GM19239 (cell line): ENCODE measurements at regions not wholly inside any gene's neighbourhood (a gene's known extent, or its start where the extent isn't known, plus 50 kb on each side); places are given as distances from the start of the nearest gene placed in this dataset.

ENCODE experiments used
- DNase-seq: peaks from one replicate; pipeline ENCODE4 v3.0.0; 2011; ENCODE audit warnings: low spot score; ENCODE audit not compliant: insufficient read length
- FAIRE-seq: peaks from 2 replicates; lab custom pipeline; 2011; peaks lifted over from hg19 to GRCh38; lab: Jason Lieb, UNC

DNA sequence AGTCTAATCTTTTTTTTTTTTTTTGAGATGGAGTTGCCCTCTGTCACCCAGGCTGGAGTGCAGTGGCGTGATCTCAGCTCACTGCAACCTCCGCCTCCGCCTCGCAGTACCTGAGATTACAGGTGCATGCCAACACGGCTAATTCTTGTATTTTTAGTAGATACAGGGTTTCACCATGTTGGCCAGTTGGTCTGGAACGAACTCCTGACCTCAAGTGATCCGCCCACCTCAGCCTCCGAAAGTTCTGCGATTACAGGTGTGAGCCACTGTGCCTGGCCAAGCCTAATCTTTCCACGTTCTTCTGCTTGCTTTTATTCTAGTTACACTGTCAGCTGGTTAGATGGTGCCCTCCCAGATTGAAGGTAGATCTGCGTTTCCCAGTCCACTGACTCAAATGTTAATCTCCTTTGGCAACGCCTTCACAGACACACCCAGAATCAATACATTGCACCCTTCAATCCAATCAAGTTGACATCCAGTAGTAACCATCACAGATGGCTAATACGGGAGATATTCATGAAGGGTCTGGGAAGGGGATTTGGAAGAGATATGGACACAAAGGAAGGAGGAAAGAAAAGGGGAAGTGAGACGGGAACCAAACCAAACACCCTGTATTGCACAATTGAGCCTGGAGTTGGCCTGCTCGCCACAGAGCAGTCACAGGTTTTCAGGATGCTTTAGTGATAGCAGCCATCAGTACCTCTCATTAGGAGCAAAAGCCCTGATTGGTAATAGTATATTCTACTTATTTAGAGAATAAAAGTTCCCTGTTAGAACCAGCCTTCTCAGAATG, 229.8 kb downstream of the PIK3C3 start:
- DNase-seq (no peak), FAIRE-seq (no peak)

GRCh38 chr18:42185486-42185885, 230.5 kb downstream of the PIK3C3 start:
- FAIRE-seq (peak; percentile 31), DNase-seq (no peak)

GRCh38 chr18:42187611-42188380, 232.8 kb downstream of the PIK3C3 start:
- no peak for FAIRE-seq
- no peak for DNase-seq

- no peak for FAIRE-seq
- DNase-seq = no peak
These were observed 235.6 kb downstream of the PIK3C3 start for GRCh38 chr18:42190643-42191042.

GRCh38 chr18:42192251-42193248, 237.5 kb downstream of the PIK3C3 start:
- no peak for FAIRE-seq

DNA sequence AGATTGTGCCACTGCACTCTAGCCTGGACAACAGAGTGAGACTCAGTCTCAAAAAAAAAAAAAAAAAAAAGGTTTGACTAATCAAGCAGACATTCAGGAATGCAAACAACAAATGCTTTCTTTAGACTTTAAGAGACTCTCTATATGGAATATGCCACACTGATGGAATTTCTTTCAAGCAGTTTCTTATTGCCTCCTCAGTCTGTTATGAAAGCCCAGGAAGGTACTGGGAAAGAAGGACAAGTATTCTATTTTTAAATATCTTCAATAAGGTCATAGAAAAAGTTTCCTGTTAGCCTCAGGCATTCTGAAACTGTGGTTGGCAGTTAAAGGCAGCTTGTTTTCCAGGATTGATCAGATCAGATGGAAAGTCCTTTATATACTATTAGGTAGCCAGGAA, 241.6 kb downstream of the PIK3C3 start:
- no peak for FAIRE-seq

More at GRCh38 chr18:42192251-42193248, 237.5 kb downstream of the PIK3C3 start:
- no peak for DNase-seq

DNA sequence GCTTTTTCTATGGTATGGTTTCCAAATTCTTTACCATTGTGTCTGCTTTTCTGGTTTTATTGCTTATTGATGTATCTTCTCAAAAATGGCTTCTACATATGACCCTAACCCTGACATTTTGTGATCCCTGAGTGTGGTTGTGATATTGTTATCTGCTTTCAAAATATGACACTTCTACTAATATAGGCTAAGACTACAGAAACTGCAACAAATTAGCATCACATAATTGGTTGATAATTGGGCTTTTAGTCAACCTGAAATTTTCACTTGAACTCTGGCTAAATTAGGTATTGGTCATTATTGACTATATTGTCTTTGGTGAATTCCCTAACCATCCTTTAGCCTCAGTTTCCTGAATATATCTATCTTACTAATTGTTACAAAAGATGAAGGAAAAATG, 246.1 kb downstream of the PIK3C3 start:
- FAIRE-seq = no peak
- no peak for DNase-seq

More for the DNA sequence above, 241.6 kb downstream of the PIK3C3 start:
- no peak for DNase-seq

GRCh38 chr18:42211201-42211600, 256.2 kb downstream of the PIK3C3 start:
- no peak for FAIRE-seq
- no peak for DNase-seq

DNA sequence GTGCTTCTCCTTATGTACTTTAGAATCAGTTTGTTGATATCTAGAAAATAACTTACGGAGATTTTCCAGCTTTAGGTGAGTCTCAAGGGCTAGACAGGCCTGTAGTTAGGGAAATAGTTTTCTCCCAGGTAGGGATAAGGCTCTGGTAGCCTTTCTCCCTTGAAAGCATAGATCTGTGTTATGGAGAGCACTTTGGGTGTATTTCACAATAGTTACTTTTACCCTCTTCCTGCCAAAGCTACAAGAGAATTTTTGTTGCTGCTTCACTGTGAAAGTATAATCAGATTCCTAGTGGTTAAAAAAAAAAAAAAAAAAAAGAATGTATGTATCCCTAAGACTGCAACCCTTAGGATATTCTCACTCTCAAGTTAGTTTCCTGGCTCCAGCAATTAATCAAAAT, 267.5 kb downstream of the PIK3C3 start:
- DNase-seq = no peak
- FAIRE-seq = no peak

- no peak for FAIRE-seq
- no peak for DNase-seq
These were observed 273.5 kb downstream of the PIK3C3 start for GRCh38 chr18:42228581-42228980.

DNA sequence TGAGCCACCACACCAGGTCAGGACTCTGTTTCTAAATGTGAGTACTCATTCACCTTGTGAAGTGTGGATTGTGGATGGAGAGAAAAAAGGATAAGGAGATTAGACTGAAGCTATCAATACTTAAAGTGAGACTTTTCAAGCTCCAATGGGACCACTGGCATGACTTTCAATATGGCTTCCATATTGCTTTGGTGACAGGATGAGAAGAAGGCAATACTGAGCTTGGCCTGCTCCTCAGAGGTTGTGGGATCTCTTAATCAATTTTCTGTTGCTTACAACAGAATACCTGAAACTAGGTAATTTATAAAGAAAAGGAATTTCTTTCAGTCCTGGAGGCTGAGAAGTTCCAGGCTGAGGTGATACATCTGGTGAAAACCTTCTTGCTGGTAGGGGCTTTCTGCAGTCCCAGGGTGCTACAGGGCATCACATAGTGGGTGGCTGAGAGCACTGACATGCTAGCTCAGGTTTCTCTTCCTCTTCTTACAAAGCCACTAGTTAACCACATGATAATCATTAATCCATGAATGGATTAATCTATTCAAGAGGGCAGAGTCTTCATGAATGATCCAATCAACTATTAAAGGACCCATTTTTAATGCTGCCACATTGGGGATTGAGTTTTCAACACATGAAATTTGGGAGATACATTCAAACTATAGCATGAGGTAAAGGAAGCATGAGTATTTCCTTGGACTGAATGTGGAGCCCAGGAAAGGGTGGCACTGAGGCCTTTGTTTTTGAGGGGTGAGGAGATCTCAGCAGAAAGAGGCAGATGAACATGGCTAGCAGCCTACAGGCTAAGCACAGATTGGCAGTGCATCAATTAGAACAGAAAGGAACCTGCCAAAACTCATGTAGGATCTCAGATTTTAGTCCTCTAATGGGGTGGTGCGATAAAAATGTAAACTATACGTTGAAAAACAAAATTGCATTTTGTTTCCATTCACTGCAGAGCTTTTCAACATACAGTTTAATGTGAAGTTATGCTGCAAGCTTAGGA, 274.5 kb downstream of the PIK3C3 start:
- DNase-seq (peak; percentile 2), FAIRE-seq (peak; percentile 54)

DNA sequence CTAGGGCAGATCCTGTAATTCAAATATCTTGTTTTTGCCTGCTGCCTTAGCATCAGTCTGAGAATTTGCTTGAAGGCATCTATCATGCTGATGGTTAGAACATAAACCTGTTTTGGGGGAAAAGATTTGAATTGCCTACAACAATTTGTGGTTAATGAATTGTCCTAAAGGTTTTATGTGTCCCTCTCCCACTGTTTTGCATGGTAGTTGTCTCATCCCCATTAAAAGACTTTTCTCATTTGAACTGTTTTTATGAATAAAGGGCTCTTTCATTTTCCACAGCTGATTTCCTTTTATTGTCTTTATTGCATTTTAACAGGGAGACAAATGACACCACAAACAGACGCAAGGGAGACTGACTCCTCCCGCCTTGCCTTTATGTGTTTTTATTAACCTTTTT, 275.6 kb downstream of the PIK3C3 start:
- DNase-seq = no peak
- no peak for FAIRE-seq

DNA sequence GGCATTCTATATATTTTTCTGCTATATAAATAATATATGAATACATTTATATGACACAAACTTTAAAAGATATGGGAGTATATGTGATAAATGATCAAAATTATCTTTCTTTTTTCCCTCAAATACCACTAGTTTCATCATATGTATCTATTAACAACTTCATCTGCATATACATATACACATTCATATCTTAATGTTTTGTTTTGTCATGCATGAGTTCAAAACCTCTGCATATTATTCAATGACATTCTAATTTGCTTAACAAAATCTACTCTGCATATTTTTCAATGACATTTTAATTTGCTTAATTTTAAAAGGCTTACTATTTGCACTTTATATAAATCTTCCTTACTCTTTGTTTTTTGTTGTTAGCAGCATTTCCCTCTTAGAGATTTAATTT, 276.2 kb downstream of the PIK3C3 start:
- FAIRE-seq (no peak), DNase-seq (no peak)

GRCh38 chr18:42231796-42232195, 276.8 kb downstream of the PIK3C3 start:
- DNase-seq (no peak), FAIRE-seq (peak; percentile 61)

- DNase-seq (no peak), FAIRE-seq (no peak)
These were observed 278.9 kb downstream of the PIK3C3 start for GRCh38 chr18:42233908-42234307.

GRCh38 chr18:42242758-42243157, 287.7 kb downstream of the PIK3C3 start:
- FAIRE-seq (no peak), DNase-seq (no peak)

DNA sequence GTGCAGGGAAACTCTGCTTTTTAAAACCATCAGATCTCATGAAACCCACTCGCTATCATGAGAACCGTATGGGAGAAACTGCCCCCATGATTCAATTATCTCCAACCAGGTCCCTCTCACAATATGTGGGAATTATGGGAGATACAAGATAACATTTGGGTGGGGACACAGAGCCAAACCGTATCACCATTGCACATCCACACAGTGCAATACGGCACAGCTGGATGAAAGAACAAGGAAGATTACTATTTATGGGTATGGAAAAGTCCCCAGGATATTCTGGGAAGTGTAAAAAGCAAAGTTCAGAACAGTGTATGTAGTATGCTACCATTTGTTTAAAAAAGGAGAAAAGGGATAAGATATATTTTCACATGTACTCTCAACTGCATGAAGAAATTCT, 290.1 kb downstream of the PIK3C3 start:
- DNase-seq (no peak), FAIRE-seq (no peak)

- FAIRE-seq = no peak
- no peak for DNase-seq
These were observed 301.1 kb downstream of the PIK3C3 start for GRCh38 chr18:42255908-42256765.
